NOMO-1 (cell line): ENCODE measurements at regions not wholly inside any gene's neighbourhood (a gene's known extent, or its start where the extent isn't known, plus 50 kb on each side); places are given as distances from the start of the nearest gene placed in this dataset.
A peak's percentile ranks its signal among the peaks of the same experiment; 100 is the strongest.

ENCODE experiments used
- DNase-seq, 2 experiments: peaks; one replicate each; lab custom pipeline; 2025; ENCODE audit not compliant: unreplicated experiment in 2 of 2; lab: John Stamatoyannopoulos, UW

DNA sequence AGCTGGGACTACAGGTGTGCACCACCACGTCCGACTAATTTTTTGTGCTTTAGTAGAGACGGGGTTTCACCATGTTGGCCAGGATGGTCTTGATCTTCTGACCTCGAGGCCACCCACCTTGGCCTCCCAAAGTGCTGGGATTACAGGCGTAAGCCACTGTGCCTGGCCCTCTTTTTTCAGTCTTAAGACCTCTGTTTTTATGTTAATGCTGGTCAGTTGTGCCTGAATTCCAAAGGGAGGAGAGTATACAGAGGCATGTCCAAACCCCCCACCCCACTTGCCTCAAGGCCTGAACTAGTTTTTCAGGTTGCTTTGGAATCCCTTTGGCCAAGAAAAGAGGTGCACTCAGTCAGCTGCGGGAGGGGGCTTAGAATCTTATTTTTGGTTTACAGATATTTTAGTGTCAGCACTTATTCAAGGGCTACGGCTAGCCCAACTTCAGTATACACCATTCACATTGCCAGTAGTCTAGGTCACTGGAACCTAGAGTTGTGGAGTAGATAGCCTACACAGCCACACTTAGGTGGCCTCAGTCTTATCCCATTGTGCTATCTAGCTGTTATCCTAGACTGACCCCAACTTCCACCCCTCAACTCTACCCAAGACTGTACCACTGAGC is 128.0 kb upstream of the TPM1 start:
- DNase-seq: no peak

DNA sequence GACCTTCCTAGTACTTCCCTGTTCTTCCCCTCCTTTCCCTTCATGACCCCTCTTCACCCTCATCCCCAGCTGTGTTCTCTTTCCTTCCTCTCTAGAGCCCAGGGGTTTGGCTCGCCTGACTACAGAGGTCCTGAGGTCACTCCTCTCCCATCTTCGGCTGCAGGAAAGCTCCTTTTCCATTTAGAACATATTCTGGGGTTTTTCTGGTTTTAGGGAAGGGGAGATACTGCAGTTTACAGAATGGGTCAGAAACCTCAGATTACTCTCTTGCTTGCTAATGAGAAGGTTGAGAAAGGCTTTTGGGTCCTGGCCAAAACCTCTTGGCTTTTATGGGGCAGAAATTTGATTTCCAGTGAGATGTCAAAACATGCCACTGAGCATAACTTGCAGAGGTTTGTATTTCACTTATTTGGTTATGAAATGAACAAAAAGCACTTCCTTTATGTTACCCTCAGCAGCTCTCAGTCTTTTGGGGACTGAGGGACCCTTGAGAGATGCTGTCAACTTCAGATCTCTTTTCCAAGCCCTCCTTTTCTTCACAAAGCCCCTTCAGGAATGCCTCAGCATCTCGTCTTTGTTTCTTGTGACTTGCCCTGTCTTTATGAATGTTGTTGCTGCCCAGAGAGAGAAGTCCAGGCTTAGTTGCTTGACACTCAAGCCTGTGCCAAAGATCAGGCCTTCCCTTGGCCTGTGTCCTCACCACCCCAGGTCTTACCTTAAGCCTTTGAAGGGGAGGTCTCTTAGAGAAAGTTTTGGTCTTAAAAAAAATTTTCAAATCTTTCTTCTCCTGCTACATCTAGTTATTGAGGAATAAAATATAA is 121.7 kb upstream of the TPM1 start:
- DNase-seq: peak in 1 of 2 experiments; percentile 29

DNA sequence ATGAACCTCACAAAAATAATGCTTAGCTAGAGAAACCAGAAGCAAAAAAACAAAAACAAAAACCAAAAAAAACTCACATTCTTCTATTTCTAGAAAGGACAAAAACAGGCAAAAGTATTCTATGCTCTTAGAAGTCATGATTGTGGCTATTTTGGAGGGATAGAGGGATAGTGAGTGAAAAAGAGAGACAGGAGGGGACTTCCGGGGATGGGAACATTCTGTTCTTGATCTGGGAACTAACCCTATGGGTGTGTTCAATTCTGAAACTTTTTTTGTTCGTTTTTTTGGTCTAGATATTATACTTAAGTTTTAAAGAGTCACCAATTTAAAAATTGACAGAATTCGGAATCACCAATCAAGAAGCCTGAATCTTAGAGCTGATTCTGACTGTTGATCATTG is 120.0 kb upstream of the TPM1 start:
- no peak for DNase-seq

DNA sequence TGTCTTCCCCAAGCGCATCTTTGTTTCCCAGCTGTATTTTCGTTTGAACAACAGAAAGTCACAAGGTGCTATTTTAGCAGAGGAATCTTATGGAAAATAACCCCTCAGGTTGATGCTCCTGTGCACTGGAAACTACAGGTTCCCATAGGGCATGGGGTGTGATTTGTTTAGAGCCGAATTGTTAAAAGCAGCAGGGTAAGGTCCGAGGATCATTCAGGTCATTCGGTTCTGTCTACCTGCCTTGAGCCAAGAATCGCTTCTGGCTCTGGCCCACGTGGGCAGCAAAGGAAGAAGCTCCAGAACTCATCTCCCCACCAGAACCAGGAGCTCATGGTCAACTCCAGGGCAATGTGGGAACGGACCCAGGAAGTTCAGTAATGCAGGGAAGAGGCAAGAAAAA is 116.7 kb upstream of the TPM1 start:
- DNase-seq: no peak

DNA sequence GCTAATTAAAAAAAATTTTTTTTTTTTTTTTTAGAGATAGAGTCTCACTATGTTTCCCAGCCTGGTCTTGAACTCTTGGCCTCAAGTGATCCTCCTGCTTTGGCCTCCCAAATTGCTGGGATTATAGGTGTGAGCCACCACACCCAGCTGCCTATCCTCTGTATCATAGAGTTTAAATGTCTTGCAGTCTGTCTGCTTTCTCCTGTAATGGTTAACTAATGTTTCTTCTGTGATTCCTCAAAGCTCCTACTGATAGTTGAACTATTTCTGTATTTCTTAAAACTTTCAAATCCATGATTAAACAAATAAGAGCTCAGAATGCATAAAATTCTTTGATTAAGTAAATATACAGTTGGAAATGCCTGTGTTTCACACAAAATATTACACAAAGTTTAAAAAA is 115.4 kb upstream of the TPM1 start:
- DNase-seq: no peak

DNA sequence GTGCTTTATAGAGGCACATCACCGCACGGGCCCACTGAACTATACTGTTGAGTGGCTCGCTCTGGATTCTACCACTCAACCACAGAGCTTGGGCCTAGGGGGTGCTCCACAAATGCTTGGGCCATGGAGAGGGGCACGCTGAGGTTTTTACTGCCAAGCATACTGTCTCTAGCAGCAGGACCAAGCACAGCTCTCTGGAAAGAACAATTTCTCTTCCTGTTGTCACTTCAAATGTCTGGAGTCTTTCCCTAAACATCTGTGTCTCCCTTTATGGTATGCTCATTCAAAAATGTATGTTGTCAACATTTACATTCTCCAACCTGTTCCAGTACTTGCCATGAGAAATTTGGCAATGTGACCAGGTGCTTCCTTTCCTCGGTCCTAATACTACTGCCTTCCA is 114.7 kb upstream of the TPM1 start:
- no peak for DNase-seq

DNA sequence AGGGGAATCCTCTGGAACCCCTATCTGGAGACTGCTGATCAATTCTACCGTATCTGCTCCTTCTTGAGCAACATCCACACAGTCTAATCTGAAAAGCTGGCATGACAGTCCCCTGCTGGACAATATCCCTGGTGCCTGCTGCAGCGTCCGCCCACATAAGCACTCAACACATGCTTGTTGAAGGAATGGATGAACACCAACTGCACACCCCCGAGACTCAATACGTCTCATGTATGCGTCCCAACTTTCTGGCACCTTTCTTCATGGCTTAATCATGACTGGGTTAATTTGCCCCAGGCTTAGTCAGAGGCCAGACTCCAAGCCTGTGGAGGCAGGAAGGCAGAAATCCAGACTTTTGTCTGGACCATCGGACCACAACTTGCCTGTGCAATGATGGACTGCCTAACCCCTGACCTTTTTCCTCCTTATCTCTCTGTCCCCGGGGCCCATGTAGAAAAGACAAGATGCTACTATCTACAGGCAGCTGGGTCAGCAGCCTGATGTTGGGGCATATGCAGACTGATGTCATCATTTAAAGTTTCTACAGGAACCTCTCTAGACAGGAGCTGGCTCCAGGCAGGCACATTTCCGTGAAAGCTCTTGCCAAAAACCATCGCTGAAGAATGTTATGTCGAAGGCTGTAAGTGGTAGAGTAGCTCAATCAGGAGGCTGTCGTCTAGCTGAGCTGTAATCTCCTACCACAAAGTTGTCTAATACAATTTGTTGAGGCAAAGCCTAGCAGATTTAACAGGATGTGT is 114.1 kb upstream of the TPM1 start:
- no peak for DNase-seq

DNA sequence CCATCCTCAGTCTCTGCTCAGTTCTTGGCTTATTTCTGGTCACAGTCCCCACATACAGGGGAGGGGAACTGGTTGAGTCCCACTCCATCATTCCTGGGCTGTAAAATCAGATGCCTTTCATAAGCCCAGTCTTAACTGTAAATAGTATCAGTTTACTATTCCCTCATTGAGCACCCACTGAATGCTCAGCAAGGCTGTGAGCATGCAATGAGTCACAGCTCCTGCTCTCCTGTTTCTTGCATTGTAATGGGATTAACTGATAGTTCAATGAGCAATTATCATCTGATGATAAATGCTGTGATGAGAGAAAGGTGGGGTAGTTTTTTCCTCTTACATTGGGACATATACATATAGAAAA is 113.6 kb upstream of the TPM1 start:
- DNase-seq: no peak

DNA sequence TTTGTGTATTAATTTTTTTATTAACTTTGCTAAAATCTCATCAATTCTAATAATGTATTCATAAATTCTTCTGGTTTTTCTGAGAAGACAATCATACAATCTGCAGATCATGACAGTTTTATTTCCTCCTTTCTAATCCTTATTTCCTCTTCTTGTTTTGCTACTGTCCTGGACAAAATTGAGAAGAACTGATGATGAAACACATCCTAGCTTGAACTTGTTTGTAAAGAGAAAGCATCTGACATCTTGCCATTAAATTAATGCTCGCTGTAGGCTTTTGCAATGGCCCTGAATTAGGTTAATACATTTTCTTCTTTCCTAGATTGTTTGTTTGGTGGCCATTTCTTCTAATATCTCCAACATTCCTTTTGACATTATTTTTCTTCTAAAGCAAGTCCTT is 110.9 kb upstream of the TPM1 start:
- DNase-seq: peak; percentile 48 to 94

DNA sequence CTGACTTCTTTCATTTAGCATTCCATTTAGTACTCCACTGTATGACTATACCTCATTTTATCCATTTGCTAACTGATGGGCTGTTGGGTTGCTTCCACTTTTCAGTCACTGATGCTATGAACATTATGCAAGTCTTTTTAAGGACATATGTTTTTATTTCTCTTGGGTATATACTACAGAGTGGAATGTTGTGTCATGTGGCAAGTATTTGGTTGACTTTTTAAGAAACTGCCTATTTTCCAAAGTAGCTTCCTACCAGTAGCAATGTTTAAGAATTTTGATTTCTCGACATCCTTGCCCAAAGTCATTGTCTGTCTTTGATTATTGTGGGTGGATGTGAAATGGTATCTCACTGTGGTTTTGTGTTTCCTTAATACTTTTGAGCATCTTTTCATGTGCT is 110.1 kb upstream of the TPM1 start:
- DNase-seq: no peak

DNA sequence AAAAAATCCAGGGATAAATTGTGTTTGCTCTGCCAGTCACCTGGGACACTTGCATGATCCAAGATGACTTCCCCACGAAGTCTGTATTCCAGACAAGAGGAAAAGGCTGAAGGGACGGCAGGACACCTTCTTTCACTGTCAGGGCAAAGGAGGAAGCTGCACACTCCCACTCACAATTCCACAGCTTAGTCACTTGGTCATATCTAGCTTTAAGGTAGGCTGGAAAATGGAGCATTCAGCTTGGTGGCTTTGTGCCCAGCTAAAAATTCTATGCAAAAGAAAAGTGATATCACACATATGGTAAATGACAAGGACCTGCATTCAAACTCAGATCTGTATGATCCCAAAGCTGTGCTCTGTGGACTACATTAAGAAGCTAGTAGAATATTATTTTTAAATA is 109.2 kb upstream of the TPM1 start:
- DNase-seq: no peak

DNA sequence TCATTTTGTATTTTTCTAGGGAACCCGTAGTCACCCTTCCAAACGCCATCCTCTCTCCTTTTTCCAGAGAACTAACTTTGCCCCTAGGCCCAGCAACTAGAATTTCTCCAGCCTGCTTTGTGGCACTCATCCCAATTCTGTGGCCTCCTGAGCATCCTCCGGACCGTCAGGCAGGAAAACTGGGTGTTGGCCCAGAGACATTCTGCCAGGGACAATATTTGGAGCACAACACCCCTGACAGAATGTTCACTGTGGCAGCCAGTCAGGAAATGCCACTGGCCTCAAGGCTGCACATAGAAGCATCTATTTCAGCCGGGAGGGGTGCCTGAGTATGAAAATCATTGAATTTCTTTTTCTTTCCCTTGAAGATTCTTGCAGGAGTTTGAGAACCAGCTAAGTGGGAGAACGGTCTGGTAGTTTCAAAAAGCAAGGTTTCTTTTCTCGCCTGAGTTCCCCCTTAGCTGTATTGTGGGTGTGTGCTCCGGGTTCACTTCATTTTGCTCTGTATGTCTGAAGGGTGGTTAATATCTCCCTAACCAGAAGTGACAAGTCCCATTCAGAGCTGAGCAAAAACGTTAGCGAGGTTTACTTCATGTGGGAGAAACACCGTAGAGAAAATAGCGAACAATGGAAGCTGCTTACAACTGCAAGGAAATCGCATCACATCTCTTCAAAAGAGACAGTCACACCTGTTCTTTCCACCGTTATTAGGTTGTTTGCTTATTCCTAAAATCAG is 108.1 kb upstream of the TPM1 start:
- DNase-seq: no peak

DNA sequence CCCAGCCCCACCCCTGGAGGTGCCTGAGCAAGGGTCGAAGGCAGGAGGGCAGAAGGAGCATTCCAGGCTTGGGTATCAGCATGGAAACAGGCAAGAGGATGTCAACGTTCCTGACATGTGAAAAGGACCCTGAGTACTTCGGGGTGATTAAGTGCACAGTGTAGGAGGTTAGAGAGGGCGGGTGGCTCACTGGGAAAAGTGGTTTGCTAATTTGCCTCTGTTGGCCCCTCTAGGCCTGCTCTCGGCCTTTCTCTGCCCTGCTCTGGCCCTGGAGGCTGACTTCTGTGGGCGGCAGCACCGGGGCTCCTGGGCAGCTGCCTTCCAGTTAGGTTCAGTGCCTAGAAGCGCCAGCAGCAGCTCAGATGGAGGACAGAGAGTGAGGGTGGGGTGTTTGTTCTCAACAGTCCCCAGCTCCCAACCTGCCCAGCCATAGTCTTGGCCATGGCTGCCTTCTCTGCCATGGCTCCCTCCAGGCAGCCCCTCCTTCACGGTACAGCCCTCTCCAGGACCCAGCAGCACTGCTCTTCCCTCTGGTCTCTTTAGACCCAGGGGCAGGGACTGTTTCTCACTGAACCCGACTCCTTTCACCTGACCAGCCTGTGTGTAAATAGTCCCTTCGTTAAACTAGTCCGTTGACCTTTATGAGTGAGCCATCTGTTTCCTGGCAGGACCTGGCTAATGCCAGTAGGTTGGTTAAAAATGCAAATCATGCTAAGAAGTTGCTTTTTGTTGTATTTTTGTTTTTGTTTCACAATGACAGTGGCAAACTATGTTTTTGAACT is 107.1 kb upstream of the TPM1 start:
- DNase-seq: no peak

DNA sequence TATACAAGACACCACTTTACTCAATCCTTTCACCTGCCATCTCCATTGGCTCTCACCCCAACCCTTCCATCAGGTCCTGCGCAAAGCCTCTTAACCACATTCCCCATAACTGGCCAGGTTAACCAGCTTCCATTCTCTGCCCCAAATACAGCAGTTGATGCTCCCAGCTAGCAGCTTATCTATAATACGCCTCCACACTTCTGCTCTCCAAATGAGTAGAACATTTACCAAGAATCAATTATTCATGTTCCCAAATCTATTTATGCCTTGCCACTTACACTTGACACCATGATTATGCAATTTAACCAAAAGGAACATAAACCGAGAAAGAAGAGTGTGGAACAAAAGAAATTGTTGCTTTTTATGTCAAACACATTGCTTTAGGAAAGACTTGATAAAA is 103.7 kb upstream of the TPM1 start:
- peak in 1 of 2 experiments; percentile 34 for DNase-seq

DNA sequence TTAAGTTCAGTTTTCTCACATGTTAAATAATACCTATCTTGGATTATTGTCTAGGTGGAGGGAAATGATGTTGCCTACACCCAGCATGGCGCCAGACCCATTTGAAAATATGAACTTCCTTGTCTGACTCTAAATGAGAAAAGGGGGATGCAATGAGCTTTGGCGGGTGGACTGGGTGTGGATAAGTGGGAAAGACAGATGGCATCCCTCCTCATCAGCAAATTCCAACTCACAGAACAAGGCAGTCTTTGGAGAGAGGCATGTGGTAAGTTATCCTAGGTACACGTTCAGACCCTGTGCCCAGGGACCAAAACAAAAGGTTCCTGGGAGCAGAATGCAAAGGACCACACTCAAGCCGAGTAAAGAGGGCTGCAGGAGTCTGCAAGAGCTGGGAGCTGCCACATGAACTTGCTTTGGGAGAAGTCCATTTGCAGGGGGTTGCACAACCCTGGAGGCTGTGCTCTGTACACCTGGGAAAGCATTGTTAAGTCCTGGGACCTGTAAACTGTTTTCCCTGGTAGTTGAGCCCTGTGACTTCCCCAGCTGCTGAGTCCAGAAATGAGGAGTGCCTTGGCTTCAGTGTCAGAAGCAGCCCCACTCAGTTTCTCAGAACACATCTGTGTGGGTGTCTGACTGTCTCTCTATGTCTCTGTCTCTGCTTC is 102.3 kb upstream of the TPM1 start:
- DNase-seq: no peak

DNA sequence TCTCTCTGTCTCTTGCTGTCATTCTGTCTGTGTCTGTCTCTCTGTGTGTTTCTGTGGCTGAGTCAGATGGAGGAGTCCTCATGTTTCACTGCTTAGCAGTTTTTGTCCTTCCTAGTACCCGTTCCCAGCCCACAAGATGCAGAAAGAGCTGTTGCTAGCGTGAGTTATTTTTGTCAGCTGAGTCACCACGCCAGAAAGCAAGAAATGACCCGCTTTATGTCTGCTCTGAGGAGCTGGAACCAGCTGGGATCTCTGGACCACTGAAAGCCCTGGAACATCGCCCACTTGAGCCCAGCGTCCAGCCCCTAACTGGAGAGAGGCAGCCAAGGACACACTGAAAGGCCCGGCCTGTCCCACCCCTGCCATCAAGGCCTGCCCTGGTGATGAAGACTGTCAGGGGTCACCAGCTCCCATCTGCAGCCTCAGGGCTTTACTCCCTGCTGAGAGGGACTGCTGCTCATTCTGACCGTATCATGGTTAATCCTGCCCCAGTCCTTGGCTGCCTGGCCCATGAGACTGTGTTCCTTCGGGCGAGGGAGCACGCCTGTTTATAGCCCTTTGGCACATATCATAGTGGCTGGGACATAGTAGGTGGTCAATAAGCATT is 101.7 kb upstream of the TPM1 start:
- DNase-seq: peak; percentile 67 to 90

DNA sequence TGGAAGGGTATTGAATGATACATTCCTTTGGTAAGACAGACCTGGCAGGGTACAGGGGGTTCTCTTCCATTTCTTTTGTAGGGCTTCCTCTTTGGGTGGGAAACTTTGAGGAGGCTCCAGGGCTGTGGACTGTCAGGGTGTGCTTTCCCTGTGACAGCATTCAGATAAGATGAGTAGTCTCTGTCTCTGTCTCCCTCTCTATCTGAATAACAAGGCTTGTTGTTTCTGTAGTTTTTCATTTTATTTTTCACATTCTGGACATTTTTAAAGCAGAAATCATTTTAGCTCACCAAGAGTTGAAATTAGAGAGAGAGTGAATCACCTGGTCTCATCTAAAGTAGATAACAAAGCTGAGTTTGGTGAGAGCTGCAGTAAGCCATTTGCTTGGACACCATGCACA is 100.8 kb upstream of the TPM1 start:
- no peak for DNase-seq

DNA sequence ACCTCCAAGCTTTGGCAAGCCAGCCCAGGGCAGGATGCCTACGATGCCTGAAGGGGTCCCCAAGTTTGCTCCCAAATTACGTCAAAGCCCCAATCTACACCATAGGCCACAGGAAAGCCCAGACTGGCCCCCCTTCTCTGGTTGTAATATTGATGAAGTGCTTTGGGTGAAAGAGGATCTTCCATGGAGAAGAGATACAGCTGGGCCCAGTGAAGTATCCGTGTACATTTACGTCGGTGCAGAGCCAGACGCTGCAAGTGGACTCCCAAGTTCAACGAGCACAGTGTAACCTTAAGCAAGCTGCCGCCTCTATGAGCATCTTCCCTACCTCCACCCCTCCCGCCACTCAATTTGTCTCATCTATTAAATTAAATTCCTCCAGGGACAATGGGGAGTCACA is 100.1 kb upstream of the TPM1 start:
- no peak for DNase-seq

DNA sequence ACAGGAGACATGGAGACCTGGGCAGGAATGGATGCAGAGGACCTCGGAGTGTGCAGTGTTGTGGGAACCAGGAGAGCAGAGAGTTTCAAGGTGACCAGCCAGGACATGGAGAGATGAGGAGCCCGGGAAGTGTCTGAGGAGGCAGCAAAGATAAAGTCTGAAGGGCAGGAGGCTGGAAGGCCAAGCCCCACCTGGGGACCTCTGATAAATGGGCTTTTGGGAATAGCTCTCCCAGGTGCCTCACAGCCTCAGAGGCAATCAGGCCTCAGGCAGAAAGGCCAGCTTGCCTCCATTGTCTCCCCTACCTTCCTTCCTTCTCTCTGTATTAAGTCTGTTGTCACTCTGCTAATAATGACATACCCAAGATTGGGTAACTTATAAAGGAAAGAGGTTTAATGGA is 97.5 kb upstream of the TPM1 start:
- no peak for DNase-seq

DNA sequence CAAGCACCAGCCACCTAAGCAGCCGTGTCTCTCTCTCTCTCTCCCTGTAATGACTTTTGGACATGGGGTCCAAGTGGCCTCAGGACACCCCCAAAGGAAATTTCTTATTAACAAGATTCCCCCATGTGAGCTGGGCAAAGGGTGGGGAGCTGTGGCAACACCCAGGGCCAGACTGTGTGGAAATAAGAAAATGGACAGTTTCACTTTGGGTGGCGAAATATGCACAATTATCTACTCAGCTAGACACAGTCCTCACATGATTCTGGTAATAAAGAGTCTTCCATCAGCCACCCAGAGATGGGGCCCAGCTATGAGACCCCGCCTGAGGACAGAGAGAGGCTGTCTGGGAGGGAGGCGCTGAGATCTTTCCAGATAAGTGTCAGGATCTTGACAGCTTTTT is 96.8 kb upstream of the TPM1 start:
- DNase-seq: peak; percentile 78 to 79
